NCI-H1105 (cell line): ENCODE measurements at regions not wholly inside any gene's neighbourhood (a gene's known extent, or its start where the extent isn't known, plus 50 kb on each side); places are given as distances from the start of the nearest gene placed in this dataset.
"Not testable (repeated sequence)": the region's sequence is repeated elsewhere in the genome, so short reads cannot be mapped to it uniquely, and the experiment has no call there.

Source experiments
- DNase-seq: peaks from one replicate; lab custom pipeline; 2025; lab: John Stamatoyannopoulos, UW

DNA sequence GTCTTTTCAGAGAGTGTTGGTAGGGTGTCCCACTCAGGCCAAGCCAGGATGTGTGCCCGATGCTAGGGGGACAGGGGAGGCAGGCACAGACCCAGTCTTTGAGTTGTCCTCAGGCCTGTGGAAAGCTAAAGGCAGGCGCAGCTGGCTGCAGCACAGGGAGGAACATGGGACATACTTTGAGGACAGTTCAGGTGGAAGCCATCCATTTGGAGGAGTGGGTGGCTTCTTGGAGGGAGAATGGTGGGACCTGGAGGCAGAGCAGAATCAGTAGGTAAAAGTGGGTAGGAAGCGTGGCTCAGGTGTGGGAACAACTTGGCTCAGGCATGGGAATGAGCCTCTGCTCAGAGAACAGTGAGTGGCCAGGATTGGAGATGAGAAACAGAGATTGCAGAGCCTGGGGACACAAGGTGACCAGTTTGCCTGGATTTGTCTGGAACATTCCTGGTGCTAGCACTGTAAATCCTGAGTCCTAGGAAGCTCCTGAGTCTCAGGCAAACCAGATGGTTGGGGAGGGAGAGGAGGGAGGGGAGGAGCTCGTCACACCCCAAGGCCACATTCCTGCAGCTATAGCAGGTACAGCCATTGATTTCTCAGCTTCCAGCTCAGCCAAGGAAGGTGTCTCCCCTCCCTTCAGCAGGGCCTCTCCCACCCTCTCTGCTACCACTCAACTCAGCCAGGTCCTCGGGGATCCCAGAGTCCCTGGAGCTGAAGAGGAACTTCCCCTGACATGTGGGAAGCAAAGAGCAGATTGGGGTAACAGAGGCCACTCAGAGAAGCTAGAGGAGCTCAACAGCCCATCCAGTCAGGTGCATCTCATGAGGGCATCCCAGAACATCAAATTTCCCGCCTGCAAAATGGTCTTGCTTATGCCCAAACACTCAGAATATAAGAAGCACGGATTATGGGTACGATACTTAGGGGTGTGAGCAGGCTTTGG lies 65.2 kb upstream of the TINAGL1 start:
- no peak for DNase-seq

DNA sequence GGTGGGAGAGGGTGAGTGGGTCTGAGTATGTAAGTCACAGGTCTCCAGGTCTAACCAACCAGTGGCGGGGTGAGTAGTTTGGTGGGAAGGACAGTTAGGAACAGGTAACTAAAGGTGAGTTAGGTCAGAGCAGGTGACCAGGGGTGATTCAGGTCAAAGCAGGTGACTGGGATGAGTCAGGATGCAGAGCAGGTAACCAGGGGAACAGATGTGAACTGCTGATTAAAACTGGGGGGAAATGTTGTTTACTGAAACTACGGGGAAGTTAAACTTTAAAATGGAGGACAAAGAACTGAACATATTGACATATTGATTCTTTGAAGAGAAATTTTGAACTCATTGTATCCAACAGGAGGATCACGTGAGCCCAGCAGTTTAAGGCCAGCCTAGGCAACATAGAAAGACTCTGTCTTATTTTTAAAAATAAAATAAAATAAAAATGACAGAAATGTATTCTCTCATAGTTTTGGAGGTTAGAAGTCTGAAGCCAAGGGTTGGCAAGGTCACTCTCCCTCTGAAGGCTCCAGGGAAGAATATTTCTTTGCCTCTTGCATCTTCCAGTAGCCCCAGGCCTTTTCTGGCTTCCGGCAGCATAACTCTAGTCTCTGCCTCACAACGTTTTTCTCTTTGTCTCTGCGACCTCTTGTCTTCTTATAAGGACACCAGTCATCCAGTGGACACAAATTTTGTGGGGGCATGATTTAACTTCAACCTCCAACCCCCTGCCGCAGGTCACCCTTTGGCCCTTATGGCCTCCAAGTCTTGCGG lies 64.3 kb upstream of the TINAGL1 start:
- no peak for DNase-seq

DNA sequence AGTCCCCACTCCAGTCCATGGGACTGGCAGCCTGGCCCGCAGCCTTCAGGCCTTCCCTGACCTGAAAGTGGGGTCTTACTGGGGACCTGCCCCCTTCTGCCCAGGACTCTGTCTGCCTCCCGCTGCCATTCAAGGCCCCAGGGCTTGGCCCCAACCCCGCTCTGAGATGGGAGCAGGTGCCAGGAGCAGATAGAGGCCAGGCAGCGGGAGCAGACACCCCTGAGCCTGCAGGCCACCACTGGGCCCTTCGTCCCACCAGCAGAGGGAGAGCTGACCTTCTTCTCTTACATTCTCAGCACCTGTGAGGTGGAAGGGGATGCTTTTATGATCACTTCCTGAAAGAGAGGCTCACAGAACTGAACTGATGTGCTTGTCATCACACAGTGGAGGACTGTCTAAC lies 62.2 kb upstream of the TINAGL1 start:
- no peak for DNase-seq

DNA sequence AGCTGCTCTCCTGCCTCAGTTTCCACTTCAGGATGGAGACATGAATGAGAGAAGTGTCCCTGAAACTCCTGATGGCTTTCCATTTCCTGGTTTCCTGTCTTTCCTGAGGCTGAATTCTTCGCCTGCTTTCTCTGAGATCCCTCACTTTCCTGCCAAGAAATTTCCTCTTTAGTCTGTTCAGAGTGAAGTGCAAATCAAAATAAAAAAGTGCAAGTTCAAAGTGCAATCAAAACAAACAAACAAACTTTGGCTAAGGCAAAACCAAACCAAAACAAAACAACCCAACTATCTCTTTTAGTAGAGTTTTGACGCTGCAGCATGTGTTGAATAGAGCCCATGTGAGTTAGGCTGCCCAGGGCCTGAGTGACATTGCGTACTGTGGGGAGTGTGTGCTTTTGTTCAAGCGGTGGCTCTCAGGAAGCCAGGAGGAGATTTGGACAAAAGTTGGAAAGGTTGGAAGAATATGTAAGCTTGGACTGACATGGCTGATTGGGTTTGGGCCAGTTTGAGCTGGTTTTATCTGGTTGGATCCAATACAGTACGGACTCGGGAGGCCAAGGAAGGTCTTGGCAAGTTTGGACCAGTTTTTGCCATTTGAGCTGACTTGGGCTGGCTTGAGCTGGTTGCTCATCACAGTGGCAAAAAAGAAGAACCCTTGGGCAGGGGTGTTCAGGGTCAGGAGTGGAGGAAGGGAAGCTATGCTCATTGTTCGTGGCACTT lies 61.1 kb upstream of the TINAGL1 start:
- no peak for DNase-seq

DNA sequence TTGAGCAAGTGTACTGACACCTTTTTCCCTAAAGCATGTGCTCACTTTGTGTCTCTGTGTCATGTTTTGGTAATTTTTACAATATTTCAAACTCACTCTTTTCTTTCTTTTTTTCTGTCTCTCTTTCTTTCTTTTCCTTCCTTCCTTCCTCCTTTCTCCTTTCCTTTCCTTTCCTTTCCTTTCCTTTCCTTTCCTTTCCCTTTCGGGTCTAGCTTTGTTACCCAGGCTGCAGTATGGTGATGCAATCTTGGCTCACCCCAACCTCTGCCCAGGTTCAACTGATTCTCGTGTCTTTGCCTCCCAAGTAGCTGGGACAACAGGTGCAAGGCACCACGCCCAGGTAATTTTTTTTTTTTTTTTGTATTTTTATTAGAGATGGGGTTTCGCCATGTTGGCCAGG lies 60.4 kb upstream of the TINAGL1 start:
- no peak for DNase-seq

DNA sequence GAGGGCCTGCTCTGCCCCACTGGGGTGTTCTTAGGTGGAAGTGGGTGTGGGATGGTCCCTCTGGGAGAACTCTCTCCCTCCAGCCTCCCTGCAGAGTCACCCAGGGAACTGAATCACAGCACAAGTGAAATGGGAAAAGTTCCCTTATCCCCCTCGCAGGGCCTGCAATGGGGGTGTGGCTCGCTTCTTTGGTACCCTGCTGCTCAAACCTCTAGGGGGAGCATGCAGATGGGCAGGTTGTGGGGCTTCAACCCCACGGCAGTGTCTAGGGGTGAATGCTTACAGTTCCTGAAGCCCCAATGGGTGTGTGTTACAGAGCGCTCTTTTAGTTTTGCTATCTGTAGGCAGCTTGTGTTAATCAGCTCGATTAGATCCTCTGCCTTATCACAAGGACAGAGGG lies 59.0 kb upstream of the TINAGL1 start:
- no peak for DNase-seq

DNA sequence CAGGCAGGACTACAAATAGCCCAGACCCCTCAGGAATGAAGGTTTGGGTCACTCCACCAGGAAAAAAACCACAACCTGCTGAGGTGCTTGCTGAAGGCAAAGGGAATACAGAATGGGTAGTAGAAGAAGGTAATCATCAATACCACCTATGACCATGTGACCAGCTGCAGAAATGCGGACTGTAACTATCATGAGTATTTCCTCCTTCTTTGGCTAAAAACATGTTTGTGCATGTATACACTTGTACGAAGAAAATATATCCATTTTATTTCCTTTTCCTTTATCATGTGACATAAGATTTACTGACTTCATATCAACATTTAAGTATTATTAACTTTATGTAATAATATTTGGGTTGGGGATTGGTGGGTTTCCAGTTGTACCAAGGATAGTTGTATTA lies 58.3 kb upstream of the TINAGL1 start:
- DNase-seq = not testable (repeated sequence)

DNA sequence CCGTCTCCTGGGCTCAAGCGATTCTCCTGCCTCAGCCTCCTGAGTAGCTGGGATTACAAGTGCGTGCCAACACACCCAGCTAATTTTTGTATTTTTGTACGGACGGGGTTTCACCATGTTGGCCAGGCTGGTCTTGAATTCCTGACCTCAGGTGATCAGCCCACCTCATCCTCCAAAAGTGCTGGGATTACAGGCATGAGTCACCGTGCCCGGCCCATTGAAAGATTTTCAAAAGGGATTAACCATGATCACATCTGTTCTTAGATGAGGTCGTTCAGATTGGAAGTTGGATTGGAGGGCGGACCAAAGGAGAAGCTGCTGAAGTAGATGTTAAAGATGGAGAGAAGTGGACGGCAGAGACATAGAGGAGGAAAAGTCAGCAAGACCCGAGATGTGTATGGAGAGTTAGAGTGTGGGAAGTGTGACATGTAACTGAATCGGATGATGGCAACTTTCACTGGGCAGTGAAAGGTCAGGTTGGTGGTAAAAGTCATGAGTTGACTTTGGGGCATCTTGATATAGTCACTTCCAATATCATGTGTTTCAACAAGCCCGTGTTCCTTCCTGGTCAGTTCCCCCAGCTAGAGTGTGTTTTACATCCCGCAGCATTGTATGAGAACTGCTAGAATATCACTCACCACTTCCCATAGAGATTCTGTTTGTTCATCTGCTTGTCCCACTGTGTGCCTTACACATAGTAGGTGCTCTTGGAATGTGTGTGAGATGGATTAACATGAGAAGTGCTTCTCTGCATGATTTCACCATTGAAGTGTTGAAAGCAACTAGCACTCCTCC lies 54.4 kb upstream of the TINAGL1 start:
- no peak for DNase-seq

DNA sequence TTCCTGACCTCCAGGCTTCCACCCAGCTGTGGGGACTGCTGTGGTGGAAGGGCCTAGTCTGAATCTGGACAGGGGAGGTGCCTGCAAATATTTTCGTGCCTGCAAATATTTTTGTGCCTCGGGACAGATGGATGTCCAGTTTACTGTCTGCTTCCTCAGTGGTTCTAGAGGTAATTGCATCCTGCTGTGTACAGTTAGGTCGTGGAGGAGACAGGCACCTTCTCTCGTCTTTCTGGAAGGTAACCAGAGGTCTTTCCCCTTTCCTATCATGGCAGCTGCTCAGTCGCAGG lies 53.8 kb upstream of the TINAGL1 start:
- DNase-seq = no peak

DNA sequence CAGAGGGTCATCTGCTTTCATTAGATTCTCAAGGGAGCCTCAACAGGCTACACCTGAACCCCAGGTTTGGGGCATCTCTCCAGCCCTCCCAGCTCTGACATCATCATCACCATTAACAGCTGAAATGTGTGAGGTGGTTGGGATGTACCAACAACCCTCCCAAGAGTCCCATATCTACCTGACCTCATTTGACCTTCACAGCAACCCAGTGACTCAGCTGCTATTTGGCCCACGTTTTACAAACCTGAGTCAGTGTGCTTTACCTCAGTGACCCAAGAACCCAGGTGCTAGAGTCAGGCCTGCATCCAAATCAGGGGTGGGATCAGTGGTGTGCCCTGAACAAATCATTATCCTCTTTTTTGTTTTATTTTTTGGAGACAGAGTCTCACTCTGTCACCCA lies 53.3 kb upstream of the TINAGL1 start:
- no peak for DNase-seq

DNA sequence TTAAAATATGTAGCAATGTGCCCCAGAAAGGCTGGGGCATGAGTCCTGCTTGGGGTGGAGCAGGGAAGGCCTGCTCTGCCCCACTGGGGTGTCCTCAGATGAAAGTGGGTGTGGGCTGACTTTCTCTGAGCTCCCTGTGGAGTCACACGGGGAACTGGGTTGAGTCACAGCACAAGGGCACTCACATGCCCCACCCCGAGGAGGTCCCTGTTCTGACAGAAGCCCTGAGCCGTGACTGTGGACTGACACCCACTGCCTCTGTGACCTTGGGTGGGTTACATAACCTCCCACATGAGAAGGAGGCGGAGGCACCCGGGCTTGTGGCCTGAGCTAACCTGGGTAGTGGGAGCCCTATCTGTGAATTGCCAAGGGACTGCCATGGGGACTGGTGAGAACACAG lies 52.5 kb upstream of the TINAGL1 start:
- DNase-seq = no peak

DNA sequence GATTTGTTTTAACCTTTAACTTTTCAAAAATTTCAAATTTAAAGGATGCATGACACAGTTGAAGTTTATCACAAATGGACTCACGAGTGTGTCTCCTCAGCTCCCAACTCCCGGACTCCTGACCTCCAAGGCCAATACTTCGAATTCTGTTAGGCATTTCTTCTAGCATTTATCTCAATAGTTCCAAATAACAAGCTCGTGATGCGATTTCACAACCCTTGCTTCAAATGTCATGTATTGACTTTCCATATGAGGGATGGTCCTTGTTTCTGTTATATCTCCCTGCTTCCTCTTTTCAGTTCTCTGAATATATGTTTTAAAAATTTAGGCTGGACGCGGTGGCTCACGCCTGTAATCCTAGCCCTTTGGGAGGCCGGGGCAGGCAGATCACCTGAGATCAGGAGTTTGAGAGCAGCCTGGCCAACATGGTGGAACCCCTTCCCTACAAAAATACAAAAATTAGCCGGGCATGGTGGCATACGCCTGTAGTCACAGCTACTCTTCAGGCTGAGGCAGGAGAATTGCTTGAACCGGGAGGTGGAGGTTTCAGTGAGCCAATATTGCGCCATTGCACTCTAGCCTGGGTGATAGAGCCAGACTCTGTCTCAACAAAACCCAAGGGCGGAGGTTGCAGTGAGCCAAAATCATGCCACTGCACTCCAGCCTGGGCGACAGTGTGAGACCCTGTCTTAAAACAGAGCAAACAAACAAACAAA lies 52.0 kb upstream of the TINAGL1 start:
- no peak for DNase-seq
